ENCODE measurements at regions not wholly inside any gene's neighbourhood (a gene's known extent, or its start where the extent isn't known, plus 50 kb on each side); places are given as distances from the start of the nearest gene placed in this dataset.

- Histone ChIP-seq H3K4me1 (ENCODE audit: low read length) (no peaks in the 10 kb centered on the region), H3K27ac (ENCODE audit: low read length) (no peak overlapping the region), H3K79me2 (ENCODE audit: low read length) (no peaks in the 10 kb centered on the region), H4K20me1 (ENCODE audit: insufficient read depth, low read length) (no peaks in the 10 kb centered on the region), H3K9me3 (replicated peaks; ENCODE audit: insufficient read depth, low read length) (no peaks in the 10 kb centered on the region), H3K27me3 (replicated peaks; ENCODE audit: insufficient read depth, low read length) (no peaks in the 10 kb centered on the region), H3K4me3 (ENCODE audit: low read length) (no peak overlapping the region), H3K36me3 (replicated peaks; ENCODE audit: insufficient read depth, low read length) (no peaks in the 10 kb centered on the region), H3K9ac (ENCODE audit: low read length) (no peak overlapping the region), H3K9me2 (replicated peaks; ENCODE audit: insufficient read depth, low read length) (no peaks in the 10 kb centered on the region), H2AFZ (ENCODE audit: low read length) (no peak overlapping the region), H3K4me2 (ENCODE audit: low read depth, low read length) (no peak overlapping the region), H3F3A (ENCODE audit: insufficient read depth, low read length) (no peaks in the 10 kb centered on the region)
- TF ChIP-seq CTCF (IDR thresholded peaks at IDR 0.05; ENCODE audit: low read length) (no peak), EZH2 (optimal IDR thresholded peaks at IDR 0.05; ENCODE audit: low read depth, low read length) (no peak), EZH2phosphoT487 (IDR thresholded peaks at IDR 0.05; ENCODE audit: low read length) (no peak)
- no peak for DNase-seq
These were observed 747.7 kb downstream of the C6orf118 start for GRCh38 chr6:164561656-164562055.

DNA sequence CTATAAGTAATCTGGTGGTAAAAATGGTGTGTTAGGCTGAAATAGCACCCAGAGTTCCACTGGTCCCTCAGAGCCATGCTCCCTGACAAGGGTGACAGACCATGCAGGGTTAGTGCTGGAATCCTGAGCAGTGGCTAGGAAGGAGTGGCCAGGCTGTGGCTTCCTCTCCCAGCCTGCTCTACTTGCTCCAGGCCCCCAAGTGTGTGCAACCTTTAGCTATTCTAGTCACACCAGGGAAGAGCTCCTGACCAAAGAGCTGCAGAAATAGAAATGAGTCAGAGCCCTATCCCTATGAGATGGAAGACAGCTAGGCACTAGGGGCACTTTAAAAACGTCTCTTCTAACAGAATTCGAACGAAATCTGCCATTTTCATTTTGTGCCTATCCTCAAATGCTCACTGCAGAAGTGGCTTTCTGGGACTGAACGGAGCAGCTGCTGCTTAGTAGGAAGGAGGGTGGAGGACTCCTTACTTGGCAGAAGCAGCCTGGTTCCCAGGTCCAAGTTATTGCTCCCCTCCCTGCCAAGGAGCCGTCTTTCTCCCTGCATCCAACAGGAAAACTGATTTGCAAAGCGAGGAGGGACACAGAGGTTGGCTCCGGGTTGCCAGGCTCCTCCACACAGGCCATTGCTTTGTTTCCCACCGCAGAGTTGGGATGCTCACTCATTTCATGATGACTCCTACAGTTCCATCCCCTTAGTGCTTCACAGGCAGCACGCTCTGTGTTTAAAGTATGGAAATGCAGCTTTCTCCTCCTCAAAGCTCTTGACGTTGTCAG lies 754.5 kb downstream of the C6orf118 start:
- H3K4me3 ChIP-seq (ENCODE audit: low read length): no peak overlapping the region
- H3K27me3 ChIP-seq (replicated peaks; ENCODE audit: insufficient read depth, low read length): no peaks in the 10 kb centered on the region
- no peak overlapping the region for H3K9ac ChIP-seq (ENCODE audit: low read length)
- no peaks in the 10 kb centered on the region for H3F3A ChIP-seq (ENCODE audit: insufficient read depth, low read length)
- H3K79me2 ChIP-seq (ENCODE audit: low read length): no peaks in the 10 kb centered on the region
- no peak overlapping the region for H3K4me2 ChIP-seq (ENCODE audit: low read depth, low read length)
- no peaks in the 10 kb centered on the region for H3K9me2 ChIP-seq (replicated peaks; ENCODE audit: insufficient read depth, low read length)
- H3K4me1 ChIP-seq (ENCODE audit: low read length): no peaks in the 10 kb centered on the region
- TF ChIP-seq EZH2 (optimal IDR thresholded peaks at IDR 0.05; ENCODE audit: low read depth, low read length) (no peak), EZH2phosphoT487 (IDR thresholded peaks at IDR 0.05; ENCODE audit: low read length) (no peak), CTCF (IDR thresholded peaks at IDR 0.05; ENCODE audit: low read length) (no peak)
- H4K20me1 ChIP-seq (ENCODE audit: insufficient read depth, low read length): no peaks in the 10 kb centered on the region
- no peak for DNase-seq
- H3K9me3 ChIP-seq (replicated peaks; ENCODE audit: insufficient read depth, low read length): no peaks in the 10 kb centered on the region
- H3K27ac ChIP-seq (ENCODE audit: low read length): no peak overlapping the region
- H2AFZ ChIP-seq (ENCODE audit: low read length): no peak overlapping the region
- no peaks in the 10 kb centered on the region for H3K36me3 ChIP-seq (replicated peaks; ENCODE audit: insufficient read depth, low read length)

- TF ChIP-seq CTCF (IDR thresholded peaks at IDR 0.05; ENCODE audit: low read length) (no peak), EZH2 (optimal IDR thresholded peaks at IDR 0.05; ENCODE audit: low read depth, low read length) (no peak), EZH2phosphoT487 (IDR thresholded peaks at IDR 0.05; ENCODE audit: low read length) (no peak)
- Histone ChIP-seq H3K4me1 (ENCODE audit: low read length) (no peaks in the 10 kb centered on the region), H2AFZ (ENCODE audit: low read length) (no peak overlapping the region), H3K36me3 (replicated peaks; ENCODE audit: insufficient read depth, low read length) (no peaks in the 10 kb centered on the region), H3K79me2 (ENCODE audit: low read length) (no peaks in the 10 kb centered on the region), H3K4me3 (ENCODE audit: low read length) (no peak overlapping the region), H3K9me2 (replicated peaks; ENCODE audit: insufficient read depth, low read length) (no peaks in the 10 kb centered on the region), H3F3A (ENCODE audit: insufficient read depth, low read length) (no peaks in the 10 kb centered on the region), H3K27me3 (replicated peaks; ENCODE audit: insufficient read depth, low read length) (no peaks in the 10 kb centered on the region), H3K9me3 (replicated peaks; ENCODE audit: insufficient read depth, low read length) (no peaks in the 10 kb centered on the region), H3K27ac (ENCODE audit: low read length) (no peak overlapping the region), H3K4me2 (ENCODE audit: low read depth, low read length) (no peak overlapping the region), H3K9ac (ENCODE audit: low read length) (no peak overlapping the region), H4K20me1 (ENCODE audit: insufficient read depth, low read length) (no peaks in the 10 kb centered on the region)
- DNase-seq: no peak
These were observed 755.2 kb downstream of the C6orf118 start for GRCh38 chr6:164554226-164554625.

Measured in MM.1S (cell line).